GM18867 (cell line): ENCODE measurements at regions not wholly inside any gene's neighbourhood (a gene's known extent, or its start where the extent isn't known, plus 50 kb on each side); places are given as distances from the start of the nearest gene placed in this dataset.

ENCODE experiments used
- ATAC-seq: cut with Tn5 transposase; IDR thresholded peaks from one replicate; pipeline ENCODE4 v1.9.1; 2021; ENCODE audit warnings: mild to moderate bottlenecking, moderate library complexity; ENCODE audit not compliant: unreplicated experiment

DNA sequence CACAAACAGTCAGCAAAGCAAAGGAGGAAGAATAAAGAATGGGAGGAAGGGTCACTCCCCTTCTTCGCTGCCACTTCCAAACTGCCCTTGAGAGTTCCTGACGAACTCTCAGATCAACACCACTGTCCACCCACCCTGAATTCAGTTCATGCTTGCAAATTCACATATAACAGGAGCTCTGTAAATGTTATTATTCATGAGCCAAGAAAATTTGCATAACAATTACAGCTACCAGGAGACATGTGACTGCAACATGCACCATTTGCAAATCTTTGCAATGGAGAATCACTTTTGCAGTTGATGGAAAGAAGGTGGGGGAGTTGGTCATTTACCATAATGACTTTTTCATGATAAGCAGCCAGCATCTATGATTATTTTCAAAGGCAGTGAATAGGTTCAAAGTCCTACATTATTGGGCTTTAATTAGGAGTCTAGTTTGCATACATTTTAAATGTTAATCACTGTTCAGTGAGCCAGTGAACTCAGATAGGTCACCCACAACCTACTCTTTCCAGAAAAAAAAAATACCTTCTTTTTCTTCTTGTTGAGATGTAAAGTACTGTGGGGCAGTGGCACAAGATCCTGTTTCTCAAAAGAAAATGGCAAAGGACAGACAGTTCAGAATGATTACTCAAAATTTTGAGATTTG, 149.7 kb downstream of the CAAP1 start:
- ATAC-seq = no peak

DNA sequence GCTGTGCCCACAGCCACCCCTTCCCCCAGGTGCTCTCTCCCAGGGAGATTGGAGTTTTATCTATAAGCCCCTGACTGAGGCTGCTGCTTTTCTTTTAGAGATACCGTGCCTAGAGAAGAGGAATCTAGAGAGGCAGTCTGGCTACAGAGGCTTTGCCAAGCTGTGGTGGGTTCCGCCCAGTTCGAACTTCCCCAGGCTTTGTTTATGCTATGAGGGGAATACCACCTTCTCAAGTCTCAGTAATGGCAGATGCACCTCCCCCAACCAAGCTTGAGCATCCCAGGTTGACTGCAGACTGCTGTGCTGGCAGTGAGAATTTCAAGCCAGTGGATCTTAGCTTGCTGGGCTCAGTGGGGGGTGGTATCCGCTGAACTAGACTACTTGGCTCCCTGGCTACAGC, 157.4 kb downstream of the CAAP1 start:
- ATAC-seq = no peak

DNA sequence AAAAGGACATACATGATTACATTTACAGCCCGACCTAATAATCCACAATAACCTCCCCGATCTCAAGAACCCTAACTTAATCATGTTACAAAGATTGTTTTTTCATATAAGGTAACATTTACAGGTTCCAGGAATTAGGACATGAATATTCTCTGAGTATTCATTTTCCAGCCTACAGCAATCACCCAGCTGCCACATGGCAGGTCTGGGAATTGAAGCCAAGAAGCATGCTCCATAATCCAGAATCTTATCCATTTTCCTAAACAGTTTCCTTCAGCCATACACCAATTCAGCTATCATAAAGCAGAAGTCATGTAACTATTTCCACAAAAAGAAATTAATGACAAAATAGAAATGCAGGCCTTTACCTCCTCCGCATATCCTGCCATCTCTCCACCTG, 163.4 kb downstream of the CAAP1 start:
- no peak for ATAC-seq

DNA sequence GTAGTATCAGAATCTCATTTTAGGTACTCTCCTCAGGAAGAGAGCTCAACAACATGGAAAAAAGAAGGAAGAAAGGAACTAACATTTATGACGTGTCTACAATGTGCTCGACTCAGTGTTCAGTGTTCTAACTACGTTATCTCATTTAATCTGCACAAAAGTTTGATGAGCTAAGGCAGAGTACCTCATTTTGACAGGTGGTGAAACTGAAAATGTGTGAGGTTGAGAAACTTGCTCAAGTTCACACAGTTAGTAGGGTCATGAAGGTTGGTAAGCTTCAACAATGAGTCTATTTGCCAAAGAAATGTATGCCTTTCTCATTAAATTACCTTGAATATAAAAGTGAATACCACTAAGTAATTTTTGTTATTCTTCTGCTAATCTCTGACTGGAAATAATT, 165.1 kb downstream of the CAAP1 start:
- peak; percentile 96 for ATAC-seq

DNA sequence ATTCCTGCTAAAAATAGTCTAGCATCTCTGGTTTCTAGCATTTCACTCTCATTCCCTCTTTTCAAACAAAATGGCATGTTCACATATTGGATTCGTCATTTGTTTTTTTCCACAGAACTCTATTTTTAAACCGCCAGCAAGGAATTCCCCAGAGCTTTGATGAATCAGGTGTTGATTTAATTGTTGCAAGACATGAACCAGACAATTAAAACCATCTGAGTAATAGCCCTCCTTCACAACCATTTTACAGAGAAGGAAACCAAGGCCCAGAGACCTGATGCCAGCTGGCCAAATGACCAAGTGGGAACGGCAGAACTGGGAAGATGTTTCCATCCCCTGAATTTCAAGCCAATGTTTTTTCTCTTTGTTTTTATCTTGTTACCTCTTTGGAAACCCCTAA, 167.0 kb downstream of the CAAP1 start:
- ATAC-seq = no peak

DNA sequence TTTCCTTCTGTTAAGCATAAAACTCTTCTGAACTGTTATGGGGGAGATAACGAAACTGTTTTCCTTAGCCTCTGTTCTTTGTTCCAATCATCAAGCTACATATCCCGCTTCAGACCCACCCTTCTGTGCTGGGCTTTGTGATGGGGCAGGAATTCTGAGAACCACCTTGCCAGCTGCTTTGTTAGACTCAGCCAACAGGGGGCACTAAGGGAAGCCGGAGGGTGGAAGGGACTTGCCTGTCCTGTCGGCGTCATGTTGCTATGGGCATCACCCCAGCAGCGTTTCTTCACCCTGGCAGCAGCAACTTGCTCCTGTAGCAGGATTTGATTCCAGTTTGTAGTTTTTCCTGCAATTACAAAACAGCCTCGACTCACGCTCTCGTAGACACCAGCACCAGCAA, 169.1 kb downstream of the CAAP1 start:
- peak; percentile 77 for ATAC-seq

DNA sequence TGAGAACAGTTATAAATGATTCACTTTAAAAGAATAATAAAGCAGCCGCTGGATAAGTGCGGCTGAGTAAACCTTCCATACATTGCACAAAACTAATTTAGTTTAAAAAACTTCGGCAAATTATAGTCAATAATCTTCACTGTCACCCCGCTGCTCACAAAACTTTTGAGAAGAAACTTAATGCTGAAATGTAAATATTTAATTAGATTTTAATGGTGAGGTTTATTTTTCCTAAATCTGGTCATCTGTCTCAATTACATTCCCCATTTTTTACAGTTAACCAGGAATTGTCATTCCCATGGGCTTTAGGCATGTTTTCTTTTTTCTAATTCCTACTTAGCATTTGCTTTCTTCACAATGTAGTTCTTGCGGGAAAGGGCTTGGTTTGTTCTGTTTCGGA, 169.8 kb downstream of the CAAP1 start:
- no peak for ATAC-seq

DNA sequence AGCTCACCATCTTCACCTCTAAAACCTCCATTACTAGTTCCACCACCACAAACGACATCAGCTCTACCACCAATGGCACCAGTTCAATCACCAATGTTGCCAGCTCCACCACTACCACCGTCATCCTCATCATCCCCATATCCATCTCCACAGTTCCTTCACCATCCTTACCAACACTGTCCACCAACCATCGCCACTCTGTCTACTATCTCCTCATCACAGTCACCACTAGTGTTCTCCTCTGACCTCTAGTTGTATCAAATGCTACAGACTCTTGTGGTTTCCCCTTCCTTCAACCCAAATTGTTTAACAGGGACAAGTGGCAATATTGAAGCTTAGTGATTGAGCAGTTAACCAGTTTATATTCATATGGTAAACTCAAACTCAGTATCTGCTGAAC, 182.6 kb downstream of the CAAP1 start:
- ATAC-seq = no peak

DNA sequence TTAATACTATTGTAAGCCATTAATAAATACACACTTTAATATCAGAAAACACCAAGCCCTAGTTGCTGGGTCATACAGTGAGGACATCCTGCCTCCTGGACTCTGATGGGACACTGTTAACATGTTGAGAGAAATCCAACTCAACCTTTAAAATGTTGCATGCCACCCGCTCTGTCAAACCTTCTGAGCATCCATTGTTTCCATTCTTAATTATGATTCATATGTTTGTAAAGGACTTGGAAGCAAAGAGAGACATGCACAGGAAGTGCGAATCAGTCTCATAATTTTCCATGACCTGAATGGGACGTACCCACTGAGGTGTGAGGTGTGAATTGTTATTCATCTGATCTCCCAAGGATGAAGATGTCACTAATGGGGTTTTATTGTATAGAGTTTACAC, 186.4 kb downstream of the CAAP1 start:
- ATAC-seq = no peak

DNA sequence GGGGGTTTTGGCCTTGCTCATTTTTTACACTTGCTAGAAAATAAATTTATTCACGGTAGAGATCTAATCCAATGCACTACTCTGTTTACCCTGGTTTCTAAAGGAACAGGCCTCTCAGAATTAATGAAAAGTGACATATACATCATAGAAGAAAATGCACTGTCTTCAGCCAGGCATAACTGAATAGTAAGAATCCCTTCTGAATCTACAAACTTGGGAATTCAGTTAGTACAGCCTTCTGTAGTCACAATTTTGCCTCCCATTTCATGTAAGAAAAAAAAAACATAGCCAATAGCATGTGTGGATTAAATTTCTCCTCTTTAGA, 197.3 kb downstream of the CAAP1 start:
- no peak for ATAC-seq

DNA sequence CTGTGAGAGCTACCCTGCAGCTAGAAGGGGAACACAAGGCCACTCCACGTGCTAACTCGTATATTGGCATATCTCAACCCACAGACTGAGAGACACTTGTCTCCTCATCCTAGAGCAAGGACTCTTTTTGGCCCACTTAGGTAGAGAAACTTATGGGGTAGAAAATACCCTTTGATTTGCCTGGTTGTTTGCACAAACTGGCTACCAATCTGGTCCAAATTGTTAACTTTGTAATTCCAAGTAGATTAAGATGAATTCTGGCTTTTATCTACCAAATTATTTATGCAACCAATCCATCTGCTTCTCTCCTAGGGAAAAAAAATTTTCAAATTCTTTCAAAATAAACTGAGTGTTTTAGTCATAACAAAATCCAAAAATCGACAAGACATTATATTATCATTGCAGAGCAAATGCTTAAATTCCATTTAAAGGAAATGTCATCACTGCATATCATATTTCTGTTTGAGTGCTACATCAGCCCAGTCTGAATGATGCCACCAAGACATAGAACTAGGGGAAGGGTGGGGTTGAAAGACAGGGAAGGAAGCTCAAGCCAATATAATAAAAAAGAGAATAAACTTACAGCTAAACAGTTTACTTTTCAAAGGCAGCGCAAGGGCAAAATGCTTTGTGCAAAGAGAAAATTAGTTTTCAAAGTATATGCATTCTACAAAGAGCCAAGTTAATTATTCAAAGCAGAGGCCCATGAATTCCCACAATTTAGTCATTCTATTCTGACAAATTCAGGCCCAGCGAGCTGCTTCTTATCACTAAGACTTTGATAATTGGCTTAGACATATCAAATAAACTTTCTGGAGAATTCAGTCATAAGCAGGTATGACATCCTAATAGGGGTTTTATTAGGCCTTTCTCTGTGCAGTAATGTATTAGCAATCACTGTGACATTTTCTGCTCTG, 198.0 kb downstream of the CAAP1 start:
- ATAC-seq = no peak

DNA sequence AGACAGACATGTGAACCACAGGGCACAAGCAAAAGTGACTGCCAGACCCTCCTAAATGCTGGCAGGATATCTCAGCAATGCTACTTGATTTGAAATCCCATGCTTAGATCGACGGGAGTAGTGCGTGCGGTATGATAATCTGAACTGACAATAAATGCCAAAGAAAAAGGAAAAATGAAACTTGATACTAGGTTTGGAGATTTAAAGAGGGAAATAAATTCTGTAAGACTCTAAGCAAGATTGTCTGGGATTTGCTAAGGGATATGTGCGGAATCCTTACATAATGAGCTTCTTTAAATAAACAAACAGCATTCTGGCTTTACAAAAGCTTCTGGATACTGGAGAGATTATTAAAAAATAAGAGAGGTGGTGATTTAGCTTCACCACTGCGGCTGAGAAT, 203.6 kb downstream of the CAAP1 start:
- ATAC-seq = no peak

DNA sequence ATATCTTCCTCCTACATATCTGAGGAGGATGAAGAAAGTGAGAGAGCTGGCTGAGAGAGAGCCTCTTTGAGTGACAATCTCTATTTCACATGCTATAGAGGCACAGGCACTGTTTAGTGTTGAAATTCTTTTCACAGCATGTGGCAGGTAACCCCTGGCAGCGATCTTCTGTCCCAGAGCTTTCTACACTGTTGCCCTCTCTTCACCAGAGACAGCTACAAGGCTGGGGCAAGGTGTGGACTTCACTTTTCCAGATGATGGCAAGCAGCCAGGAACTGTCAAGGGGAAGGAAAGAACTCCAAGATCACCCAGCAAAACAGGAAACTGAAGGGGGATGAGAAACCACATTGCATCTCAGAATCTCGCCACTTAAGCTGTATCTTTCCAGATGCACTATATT, 205.2 kb downstream of the CAAP1 start:
- no peak for ATAC-seq

DNA sequence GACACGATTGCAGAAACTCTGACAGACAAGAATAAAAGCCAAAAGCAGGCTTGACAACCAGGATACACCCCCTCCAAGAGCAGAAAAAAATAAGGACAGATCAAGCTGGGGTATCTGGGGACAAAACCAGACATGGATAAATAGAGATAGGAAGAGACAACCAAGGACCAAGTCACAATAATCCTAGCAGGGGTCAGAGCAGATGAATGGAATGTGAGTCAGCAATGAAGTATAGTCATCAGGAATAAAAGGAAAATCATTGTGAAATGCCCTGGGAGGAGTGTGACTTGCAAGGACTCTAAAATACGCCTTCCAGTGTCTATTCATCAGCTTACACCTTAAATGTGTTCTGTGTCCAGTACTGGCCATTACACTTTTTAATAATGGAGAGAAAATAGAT, 206.8 kb downstream of the CAAP1 start:
- ATAC-seq = no peak

DNA sequence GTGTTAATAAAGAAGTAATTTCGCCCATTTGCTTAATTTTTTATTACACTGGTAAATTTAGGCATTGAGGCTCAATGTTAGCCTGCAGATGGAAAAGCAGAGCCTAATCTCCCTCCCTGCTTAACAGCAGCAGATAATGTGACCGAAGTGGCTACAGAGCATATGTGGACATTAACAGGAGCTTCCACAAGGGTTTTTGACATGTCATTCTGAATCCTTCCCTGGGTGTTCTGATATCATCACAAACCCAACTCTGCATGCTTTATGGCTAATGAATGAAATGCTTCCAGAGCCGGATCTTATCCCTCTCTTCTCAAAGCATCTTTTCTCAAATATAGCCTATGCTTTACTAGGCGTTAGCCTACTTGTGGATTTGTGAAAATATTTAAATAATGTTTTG, 208.6 kb downstream of the CAAP1 start:
- no peak for ATAC-seq

DNA sequence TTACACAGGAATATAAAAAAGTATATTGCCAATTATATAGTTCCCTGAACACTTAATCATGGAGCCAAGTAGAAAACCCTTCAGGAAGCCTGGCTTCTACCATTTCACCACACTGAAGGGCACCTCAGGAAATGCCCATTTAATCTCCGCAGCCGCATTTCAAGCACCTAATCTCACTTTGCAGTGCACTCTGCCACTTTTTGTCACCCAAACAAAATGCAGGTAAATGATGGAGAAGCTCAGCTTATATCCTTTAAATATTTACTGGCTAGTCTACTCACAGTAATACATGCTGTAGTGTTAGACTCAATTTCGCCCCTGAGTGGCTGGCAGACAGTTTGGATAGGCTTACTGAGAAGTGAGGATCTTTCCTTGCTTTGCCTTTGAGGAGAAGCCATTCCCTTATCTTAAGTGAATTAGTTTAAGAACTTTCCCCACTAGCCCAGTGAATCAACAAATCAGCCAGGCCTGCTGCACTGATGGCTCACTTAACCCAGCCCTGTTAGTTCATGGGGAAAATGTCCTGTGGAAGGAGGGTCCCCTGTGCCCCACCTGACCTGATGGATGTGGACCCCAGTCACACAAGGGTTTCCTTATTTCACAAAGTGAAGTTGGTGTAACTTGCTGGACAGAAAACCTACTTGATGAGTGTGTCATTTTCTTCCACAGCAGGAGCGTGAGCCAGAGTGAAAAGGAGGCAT, 209.7 kb downstream of the CAAP1 start:
- no peak for ATAC-seq

DNA sequence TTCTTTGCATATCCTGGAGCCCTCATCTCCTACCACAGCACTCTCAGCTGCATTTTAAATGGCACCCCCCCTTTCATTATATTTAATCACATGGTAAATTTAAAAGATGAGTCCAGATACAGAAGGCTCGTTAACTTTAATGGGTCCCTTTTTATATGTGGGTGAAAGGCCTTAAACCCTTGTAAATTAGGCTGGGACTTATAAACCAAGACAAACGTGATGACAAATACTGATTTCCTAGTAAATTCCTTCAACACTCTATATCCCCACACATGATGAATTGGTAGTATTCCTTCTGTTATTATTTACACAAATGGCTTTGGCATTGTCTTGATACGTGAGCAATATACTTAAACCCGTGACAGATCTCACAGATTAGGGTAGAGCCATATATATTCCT, 210.6 kb downstream of the CAAP1 start:
- no peak for ATAC-seq

DNA sequence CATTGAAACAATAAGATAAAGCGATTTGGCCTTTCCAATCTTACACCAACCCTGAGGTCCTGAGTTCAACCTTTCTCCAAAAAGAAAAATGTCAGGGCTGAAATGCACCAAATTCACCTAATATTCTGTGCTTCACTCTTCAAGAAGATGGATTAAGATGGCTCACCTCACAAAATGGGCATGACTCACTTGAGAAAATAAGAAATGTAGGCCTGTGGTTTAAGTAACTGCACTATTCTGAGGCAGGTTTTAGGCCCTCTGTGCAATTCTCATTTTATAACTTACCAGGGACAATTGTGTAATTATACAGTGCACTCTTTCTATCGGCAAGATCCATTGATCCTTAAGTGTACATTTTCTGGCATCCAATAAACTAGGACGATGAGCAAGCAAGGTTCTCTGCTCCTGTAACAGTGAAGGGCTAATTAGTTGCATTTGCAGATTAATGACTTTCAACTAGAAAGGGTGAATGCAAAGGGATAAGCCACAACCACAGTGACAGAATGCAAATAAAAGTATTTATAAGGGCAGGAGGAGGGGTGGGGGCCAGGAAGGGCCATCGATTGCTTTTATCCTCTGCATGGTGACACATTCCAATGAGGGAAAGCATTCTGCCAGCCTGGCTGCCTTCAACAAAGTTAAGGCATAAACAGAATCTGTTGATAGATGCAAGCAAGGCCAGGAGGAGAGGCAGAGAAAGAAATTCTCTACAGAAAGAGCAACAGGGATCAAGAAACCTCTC, 214.5 kb downstream of the CAAP1 start:
- no peak for ATAC-seq

DNA sequence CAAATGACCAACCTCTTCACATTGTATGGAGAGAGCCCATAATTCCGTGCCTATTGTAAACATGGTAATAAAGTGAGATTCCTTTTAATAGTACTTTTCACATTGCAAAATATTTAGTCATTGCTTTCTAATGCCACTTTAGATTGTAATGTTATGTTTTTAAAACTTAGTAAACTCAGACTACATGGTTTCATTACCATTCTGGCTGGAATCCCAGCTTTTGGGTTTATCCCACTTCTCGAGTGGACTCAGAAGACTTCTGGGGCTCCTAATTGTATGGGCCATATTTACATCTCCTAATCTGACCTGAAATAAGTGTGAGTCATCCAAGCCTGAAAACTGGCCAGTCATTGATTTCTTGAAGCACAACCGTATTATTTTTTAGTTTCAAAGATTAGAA, 217.6 kb downstream of the CAAP1 start:
- ATAC-seq = no peak

DNA sequence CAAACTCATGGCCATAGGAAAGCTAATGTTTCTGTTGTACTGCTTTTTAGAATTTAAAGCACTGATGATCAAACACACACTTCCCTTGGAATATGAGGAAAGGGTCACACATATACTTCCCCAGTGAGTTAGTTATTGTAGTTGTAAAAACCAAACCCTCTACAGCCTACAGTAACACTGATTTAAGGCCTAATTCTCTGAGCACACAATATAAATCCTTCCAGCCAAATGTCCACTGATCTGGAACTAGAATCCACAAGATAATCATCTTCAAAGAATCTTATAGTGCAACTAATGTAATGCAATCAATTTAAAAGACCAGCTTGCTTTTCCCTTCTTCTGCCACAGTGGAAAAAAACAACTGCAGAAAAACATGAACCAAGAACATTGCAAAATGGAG, 219.3 kb downstream of the CAAP1 start:
- no peak for ATAC-seq
